D721Med (cell line): ENCODE measurements at regions not wholly inside any gene's neighbourhood (a gene's known extent, or its start where the extent isn't known, plus 50 kb on each side); places are given as distances from the start of the nearest gene placed in this dataset.
"Not testable (repeated sequence)": the region's sequence is repeated elsewhere in the genome, so short reads cannot be mapped to it uniquely, and the experiment has no call there.

Source experiments
- DNase-seq: peaks from one replicate; pipeline ENCODE4 v3.0.0; 2011; ENCODE audit warnings: low spot score; ENCODE audit not compliant: insufficient read length
- FAIRE-seq: peaks from 2 replicates; lab custom pipeline; 2011; peaks lifted over from hg19 to GRCh38; lab: Jason Lieb, UNC
- TF ChIP-seq, protein P1 (sequence below): IDR thresholded peaks from 2 replicates; pipeline ENCODE4 v1.5.1; 2012; ENCODE audit warnings: mild to moderate bottlenecking, control low read depth; ENCODE audit not compliant: insufficient read depth; ENCODE audit errors: missing control alignments

GRCh38 chr2:62654876-62655359 lies 50.6 kb upstream of the EHBP1 start:
- FAIRE-seq (no peak), DNase-seq (no peak)
- TF ChIP-seq, protein P1, sequence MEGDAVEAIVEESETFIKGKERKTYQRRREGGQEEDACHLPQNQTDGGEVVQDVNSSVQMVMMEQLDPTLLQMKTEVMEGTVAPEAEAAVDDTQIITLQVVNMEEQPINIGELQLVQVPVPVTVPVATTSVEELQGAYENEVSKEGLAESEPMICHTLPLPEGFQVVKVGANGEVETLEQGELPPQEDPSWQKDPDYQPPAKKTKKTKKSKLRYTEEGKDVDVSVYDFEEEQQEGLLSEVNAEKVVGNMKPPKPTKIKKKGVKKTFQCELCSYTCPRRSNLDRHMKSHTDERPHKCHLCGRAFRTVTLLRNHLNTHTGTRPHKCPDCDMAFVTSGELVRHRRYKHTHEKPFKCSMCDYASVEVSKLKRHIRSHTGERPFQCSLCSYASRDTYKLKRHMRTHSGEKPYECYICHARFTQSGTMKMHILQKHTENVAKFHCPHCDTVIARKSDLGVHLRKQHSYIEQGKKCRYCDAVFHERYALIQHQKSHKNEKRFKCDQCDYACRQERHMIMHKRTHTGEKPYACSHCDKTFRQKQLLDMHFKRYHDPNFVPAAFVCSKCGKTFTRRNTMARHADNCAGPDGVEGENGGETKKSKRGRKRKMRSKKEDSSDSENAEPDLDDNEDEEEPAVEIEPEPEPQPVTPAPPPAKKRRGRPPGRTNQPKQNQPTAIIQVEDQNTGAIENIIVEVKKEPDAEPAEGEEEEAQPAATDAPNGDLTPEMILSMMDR, result no peak

- TF ChIP-seq, protein P1, result no peak
- FAIRE-seq, result no peak
- no peak for DNase-seq
Measured at GRCh38 chr2:62654423-62654791, 51.1 kb upstream of the EHBP1 start.

GRCh38 chr2:62653582-62654422 lies 51.7 kb upstream of the EHBP1 start:
- FAIRE-seq (no peak), DNase-seq (no peak)
- TF ChIP-seq, protein P1, result no peak

GRCh38 chr2:62649087-62649486 lies 56.4 kb upstream of the EHBP1 start:
- DNase-seq, FAIRE-seq: not testable (repeated sequence)

- no peak for FAIRE-seq
- TF ChIP-seq, protein P1, result no peak
- DNase-seq, result no peak
Measured at GRCh38 chr2:62643100-62643471, 62.4 kb upstream of the EHBP1 start.

DNA sequence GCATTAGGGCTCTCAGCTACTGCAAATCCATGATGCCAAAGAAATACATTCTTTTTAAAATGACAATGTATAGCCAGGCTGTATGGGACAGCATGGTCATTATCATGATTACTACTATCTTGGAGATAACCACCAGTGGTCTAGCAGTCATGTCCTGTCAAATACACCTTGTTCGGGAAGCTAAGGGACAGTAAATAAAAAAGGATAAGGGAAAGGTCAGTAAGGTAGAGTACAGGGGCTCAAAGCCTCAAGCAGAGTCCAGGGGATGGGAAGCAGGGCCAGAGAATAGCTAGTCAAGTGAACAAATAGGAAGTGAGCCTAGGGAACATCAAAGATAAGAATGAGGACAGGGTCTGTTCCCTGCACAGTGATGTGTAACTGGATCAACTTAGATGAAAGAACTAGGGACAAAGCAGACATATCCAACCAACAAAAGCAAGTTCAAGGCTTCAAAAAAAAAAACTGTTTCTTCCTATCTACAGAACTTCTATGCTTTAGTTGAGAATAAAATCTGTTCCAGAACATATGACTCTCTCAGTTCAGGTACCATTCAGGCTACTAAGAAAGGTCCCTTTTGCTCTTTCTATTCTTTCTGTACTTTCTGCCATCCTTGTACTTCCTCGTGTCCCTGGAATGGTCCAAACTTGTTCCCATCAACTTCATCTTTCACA lies 62.9 kb upstream of the EHBP1 start:
- DNase-seq (no peak), FAIRE-seq (no peak)
- TF ChIP-seq, protein P1, result no peak

DNA sequence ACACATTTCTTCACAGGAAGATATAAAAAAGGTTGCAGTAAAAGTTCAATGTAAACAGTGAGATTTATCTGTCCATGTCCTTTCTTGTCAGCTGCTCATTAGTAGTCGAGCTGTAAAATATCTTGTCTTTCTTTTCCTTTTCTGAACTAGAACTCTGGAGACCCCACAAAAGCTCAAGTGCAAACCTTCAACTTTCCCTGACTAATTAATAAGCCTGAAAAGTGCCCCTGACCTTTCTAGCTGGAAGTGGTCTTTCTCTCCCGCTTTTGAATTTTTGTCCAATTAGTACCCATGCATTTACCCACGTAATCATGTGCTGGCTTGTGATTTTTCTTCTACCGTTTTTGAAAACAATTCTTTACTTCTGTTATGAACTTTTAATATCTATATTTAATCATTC lies 63.6 kb upstream of the EHBP1 start:
- TF ChIP-seq, protein P1, result no peak
- no peak for DNase-seq
- no peak for FAIRE-seq
